HCT116 (cell line): ENCODE measurements at regions not wholly inside any gene's neighbourhood (a gene's known extent, or its start where the extent isn't known, plus 50 kb on each side); places are given as distances from the start of the nearest gene placed in this dataset.

ENCODE experiments used
- ATAC-seq: fragments of 200-7000 bp; cut with Tn5 transposase; 2 replicates; pipeline ENCODE4 v1.9.1; 2020; ENCODE audit warnings: mild to moderate bottlenecking, moderate library complexity
- BruUV-seq: library from RNA; stranded (reverse); fragments of 400-500 nt; replicated peaks from 2 replicates; lab custom pipeline; 2021; lab: Mats Ljungman, UMichigan
- CTCF ChIA-PET: fragments of 300-600 bp; sonication (Branson Sonifier 250); formaldehyde crosslinking; loops from one replicate; lab custom pipeline; 2021; ENCODE audit warnings: antibody characterized with exemption; lab: Charles Lee
- POLR2A ChIA-PET: fragments of 300-600, 350-600 bp; sonication (Branson Sonifier 250); formaldehyde crosslinking; loops from one replicate; lab custom pipeline; 2021; ENCODE audit warnings: antibody characterized with exemption; lab: Charles Lee
- RAD21 ChIA-PET, 2 experiments: fragments of 300-600 bp; sonication (Branson Sonifier 250); formaldehyde crosslinking; loops; one replicate each; lab custom pipeline; 2023; ENCODE audit warnings: low total read pairs in 2 of 2; ENCODE audit not compliant: uncharacterized antibody in 2 of 2, unreplicated experiment in 2 of 2, low non-redundant PET in 1 of 2; lab: Charles Lee
- DNase-seq: peaks from one replicate; pipeline ENCODE4 v3.0.0-alpha.2; 2010; ENCODE audit warnings: low read depth, low spot score
- H2AFZ ChIP-seq: fragments of 200-600 bp; shearing (Covaris generic), sonication (generic); 2 replicates; pipeline ENCODE4 v1.6.1; 2017; ENCODE audit warnings: low read depth, mixed run types, mixed read lengths, antibody characterized with exemption, low read length; ENCODE audit not compliant: poor library complexity, severe bottlenecking
- H3K27ac ChIP-seq: 2 replicates; pipeline ENCODE4 v1.5.1; 2012; ENCODE audit warnings: low read depth, low read length
- H3K27me3 ChIP-seq: fragments of 200-600 bp; sonication (generic); 2 replicates; pipeline ENCODE4 v1.6.1; 2016; ENCODE audit warnings: mixed run types, low read length, mixed read lengths; ENCODE audit not compliant: insufficient read depth
- H3K36me3 ChIP-seq, 2 experiments: fragments of 200-500 bp in 1 of 2; fragments of 200-600 bp in 1 of 2; sonication (Bioruptor generic) in 1 of 2; sonication (generic) in 1 of 2; 2 replicates each; pipeline versions ENCODE4 v1.5.1 to v1.6.1; 2014 to 2016; ENCODE audit warnings: low read length in 2 of 2, inconsistent platforms in 1 of 2, mixed read lengths in 1 of 2, mixed run types in 1 of 2; ENCODE audit not compliant: insufficient read depth in 2 of 2, control insufficient read depth in 1 of 2
- H3K4me1 ChIP-seq, 2 experiments: fragments of 200-600 bp in 1 of 2; sonication (generic) in 1 of 2; 2 replicates each; pipeline versions ENCODE4 v1.5.1 to v1.6.1; 2012 to 2017; ENCODE audit warnings: low read length in 2 of 2, inconsistent platforms in 1 of 2, mild to moderate bottlenecking in 1 of 2, mixed read lengths in 1 of 2, mixed run types in 1 of 2, moderate library complexity in 1 of 2; ENCODE audit not compliant: insufficient read depth in 2 of 2, control insufficient read depth in 1 of 2
- H3K4me2 ChIP-seq: fragments of 200-600 bp; sonication (generic); 2 replicates; pipeline ENCODE4 v1.6.1; 2017; ENCODE audit warnings: mixed run types, low read length, mixed read lengths
- H3K4me3 ChIP-seq, 2 experiments: fragments of 200-600 bp in 1 of 2; sonication (generic) in 1 of 2; replicated peaks in 1 of 2; 2 replicates each; pipeline ENCODE4 v1.5.1; 2011 to 2016; ENCODE audit warnings: low read length in 2 of 2, control low read depth in 1 of 2, low read depth in 1 of 2, mild to moderate bottlenecking in 1 of 2, mixed read lengths in 1 of 2, mixed run types in 1 of 2
- H3K79me2 ChIP-seq: fragments of 200-600 bp; sonication (generic); 2 replicates; pipeline ENCODE4 v1.6.1; 2017; ENCODE audit warnings: mild to moderate bottlenecking, mixed run types, low read length, moderate library complexity, mixed read lengths; ENCODE audit not compliant: insufficient read depth
- H3K9ac ChIP-seq: fragments of 200-600 bp; sonication (generic); 2 replicates; pipeline ENCODE4 v1.6.1; 2016; ENCODE audit warnings: low read length, mixed read lengths
- H3K9me2 ChIP-seq: fragments of 200-600 bp; sonication (generic), shearing (Covaris generic); 2 replicates; pipeline ENCODE4 v1.6.1; 2017; ENCODE audit warnings: mixed run types, mild to moderate bottlenecking, moderate library complexity; ENCODE audit not compliant: insufficient read depth
- H3K9me3 ChIP-seq, 2 experiments: fragments of 200-500 bp in 1 of 2; fragments of 200-600 bp in 1 of 2; sonication (Bioruptor generic) in 1 of 2; sonication (generic) in 1 of 2; 2 replicates each; pipeline ENCODE4 v1.6.1; 2014 to 2017; ENCODE audit warnings: low read length in 2 of 2, mixed read lengths in 2 of 2, inconsistent platforms in 1 of 2, low read depth in 1 of 2, mild to moderate bottlenecking in 1 of 2, mixed run types in 1 of 2, moderate library complexity in 1 of 2; ENCODE audit not compliant: control insufficient read depth in 1 of 2, insufficient read depth in 1 of 2
- H4K20me1 ChIP-seq: fragments of 200-600 bp; sonication (generic), shearing (Covaris generic); 2 replicates; pipeline ENCODE4 v1.6.1; 2017; ENCODE audit warnings: mixed run types, mild to moderate bottlenecking, moderate library complexity; ENCODE audit not compliant: insufficient read depth
- EZH2phosphoT487 ChIP-seq: fragments of 200-600 bp; IDR thresholded peaks from 2 replicates; pipeline ENCODE4 v1.6.1; 2018; ENCODE audit warnings: antibody characterized with exemption, borderline replicate concordance
- FOSL1 ChIP-seq: IDR thresholded peaks from 2 replicates; pipeline ENCODE4 v1.6.1; 2012; ENCODE audit warnings: low read depth
- JUND ChIP-seq: IDR thresholded peaks from 2 replicates; pipeline ENCODE4 v1.6.1; 2012
- RAD21 ChIP-seq: IDR thresholded peaks from 2 replicates; pipeline ENCODE4 v1.6.1; 2012; ENCODE audit warnings: low read depth, mild to moderate bottlenecking
- SP1 ChIP-seq: IDR thresholded peaks from 2 replicates; pipeline ENCODE4 v1.6.1; 2012; ENCODE audit warnings: low read depth
- TCF7L2 ChIP-seq: IDR thresholded peaks from 2 replicates; pipeline ENCODE4 v1.7.0; 2011; ENCODE audit warnings: borderline replicate concordance, inconsistent platforms; ENCODE audit not compliant: insufficient read depth, insufficient read length; ENCODE audit errors: extremely low read depth
- YY1 ChIP-seq: IDR thresholded peaks from 2 replicates; pipeline ENCODE4 v1.6.1; 2011; ENCODE audit warnings: low read length, low read depth, moderate library complexity, mild to moderate bottlenecking; ENCODE audit not compliant: insufficient replicate concordance; ENCODE audit errors: extremely low read depth
- ZFX ChIP-seq: fragments of 450-650 bp; IDR thresholded peaks from 2 replicates; pipeline ENCODE4 v1.6.1; 2017
- ZNF274 ChIP-seq: fragments of 200-500 bp; sonication (Bioruptor generic); IDR thresholded peaks from 2 replicates; pipeline ENCODE4 v1.6.1; 2014; ENCODE audit warnings: mild to moderate bottlenecking, low read depth, low read length, inconsistent platforms
- intact Hi-C: fragments of 100-400 bp; cut with micrococcal nuclease; formaldehyde crosslinking; loops from 2 replicates; pipeline ENCODE4 v1.10.0; 2022
- TF ChIP-seq, protein P1 (sequence below): IDR thresholded peaks from 2 replicates; pipeline ENCODE4 v1.6.1; 2012
- TF ChIP-seq, protein P2 (sequence below): IDR thresholded peaks from 2 replicates; pipeline ENCODE4 v1.6.1; 2011; ENCODE audit warnings: mild to moderate bottlenecking, low read length, moderate library complexity; ENCODE audit not compliant: insufficient replicate concordance; ENCODE audit errors: extremely low read depth

DNA sequence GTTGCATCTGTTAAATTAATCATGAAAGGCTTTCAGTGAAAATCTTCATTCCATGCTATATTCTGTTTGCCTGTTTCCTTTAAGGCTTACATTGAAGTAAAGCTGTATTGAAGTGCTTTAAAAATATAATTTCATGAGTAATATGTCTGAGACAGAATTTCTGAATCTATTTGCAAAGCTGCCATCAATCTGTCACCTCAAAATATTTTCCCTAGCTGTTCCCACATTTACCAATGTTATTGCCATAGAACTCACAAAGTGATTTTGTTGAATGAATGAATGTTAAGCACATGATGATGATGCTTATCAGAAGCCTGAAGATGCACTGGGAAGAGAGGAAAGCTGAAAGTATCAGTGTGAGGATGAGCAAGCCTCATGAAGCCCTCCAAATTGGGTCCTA lies 115.8 kb downstream of the NHLRC3 start:
- DNase-seq (no peak), ATAC-seq (no peak)
- no peak overlapping the region for H3K9ac ChIP-seq
- no peaks in the 10 kb centered on the region for H3K79me2 ChIP-seq
- no peak overlapping the region for H2AFZ ChIP-seq
- no TSS peak for BruUV-seq
- intact Hi-C loops = no loop called here
- H3K4me3 ChIP-seq = no peak overlapping the region
- H4K20me1 ChIP-seq = no peaks in the 10 kb centered on the region
- no peaks in the 10 kb centered on the region for H3K4me1 ChIP-seq
- no peaks in the 10 kb centered on the region for H3K9me3 ChIP-seq
- no peaks in the 10 kb centered on the region for H3K9me2 ChIP-seq
- H3K4me2 ChIP-seq = no peak overlapping the region
- no peaks in the 10 kb centered on the region for H3K36me3 ChIP-seq
- ChIA-PET POLR2A (no interaction called here), RAD21 (no interaction called here), CTCF (no interaction called here)
- no peak overlapping the region for H3K27ac ChIP-seq
- H3K27me3 ChIP-seq = peaks cover 48% of the 10 kb centered on the region
- TF ChIP-seq EZH2phosphoT487 (no peak), ZFX (no peak), RAD21 (no peak), JUND (no peak), ZNF274 (no peak), SP1 (no peak), TCF7L2 (no peak), FOSL1 (no peak), YY1 (no peak)
- TF ChIP-seq, protein P1, sequence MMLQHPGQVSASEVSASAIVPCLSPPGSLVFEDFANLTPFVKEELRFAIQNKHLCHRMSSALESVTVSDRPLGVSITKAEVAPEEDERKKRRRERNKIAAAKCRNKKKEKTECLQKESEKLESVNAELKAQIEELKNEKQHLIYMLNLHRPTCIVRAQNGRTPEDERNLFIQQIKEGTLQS = no peak
- TF ChIP-seq, protein P2, sequence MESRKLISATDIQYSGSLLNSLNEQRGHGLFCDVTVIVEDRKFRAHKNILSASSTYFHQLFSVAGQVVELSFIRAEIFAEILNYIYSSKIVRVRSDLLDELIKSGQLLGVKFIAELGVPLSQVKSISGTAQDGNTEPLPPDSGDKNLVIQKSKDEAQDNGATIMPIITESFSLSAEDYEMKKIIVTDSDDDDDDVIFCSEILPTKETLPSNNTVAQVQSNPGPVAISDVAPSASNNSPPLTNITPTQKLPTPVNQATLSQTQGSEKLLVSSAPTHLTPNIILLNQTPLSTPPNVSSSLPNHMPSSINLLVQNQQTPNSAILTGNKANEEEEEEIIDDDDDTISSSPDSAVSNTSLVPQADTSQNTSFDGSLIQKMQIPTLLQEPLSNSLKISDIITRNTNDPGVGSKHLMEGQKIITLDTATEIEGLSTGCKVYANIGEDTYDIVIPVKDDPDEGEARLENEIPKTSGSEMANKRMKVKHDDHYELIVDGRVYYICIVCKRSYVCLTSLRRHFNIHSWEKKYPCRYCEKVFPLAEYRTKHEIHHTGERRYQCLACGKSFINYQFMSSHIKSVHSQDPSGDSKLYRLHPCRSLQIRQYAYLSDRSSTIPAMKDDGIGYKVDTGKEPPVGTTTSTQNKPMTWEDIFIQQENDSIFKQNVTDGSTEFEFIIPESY = no peak
